ENCODE measurements at regions not wholly inside any gene's neighbourhood (a gene's known extent, or its start where the extent isn't known, plus 50 kb on each side); places are given as distances from the start of the nearest gene placed in this dataset.
"Not testable (repeated sequence)": the region's sequence is repeated elsewhere in the genome, so short reads cannot be mapped to it uniquely, and the experiment has no call there.

DNA sequence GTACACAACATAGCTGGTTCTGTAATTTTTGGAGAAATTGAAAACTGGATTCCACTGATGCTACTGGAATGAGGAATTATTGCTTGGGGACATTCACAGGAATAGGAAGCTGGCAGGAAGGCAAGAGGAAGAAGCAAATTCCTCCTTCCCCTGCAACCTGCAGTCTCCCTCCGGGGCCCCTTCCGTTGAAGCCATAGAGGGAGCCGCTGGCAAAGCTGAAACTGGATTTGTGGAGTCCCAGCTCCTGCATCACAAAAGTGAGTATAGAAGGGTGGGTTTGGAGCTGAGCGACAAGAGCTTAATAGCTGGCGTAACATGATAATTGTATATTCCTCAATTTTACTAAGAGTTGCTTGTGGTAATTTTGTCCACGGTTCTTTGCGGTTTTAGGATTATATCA, 190.8 kb downstream of the ADRA2A start:
- DNase-seq = no peak

DNA sequence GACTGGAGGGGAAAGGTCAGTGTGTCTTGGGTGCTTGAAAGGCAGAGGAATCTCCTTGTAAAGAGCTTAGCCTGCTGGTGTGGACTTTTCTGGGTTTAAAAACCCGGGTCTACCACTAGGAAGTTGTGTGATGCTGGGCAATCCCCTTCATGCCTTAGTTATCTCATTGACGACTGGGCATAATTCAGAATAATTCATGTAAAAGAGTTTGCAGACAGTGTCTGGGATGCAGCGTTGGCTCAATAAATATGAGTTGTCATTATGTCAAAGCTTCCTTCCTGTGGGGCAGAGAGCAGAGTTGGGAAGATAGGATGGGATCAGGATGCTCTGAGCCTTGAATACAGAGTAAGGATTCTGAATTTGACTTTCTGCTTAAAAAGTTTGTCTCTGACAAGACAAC, 196.4 kb downstream of the ADRA2A start:
- no peak for DNase-seq

DNA sequence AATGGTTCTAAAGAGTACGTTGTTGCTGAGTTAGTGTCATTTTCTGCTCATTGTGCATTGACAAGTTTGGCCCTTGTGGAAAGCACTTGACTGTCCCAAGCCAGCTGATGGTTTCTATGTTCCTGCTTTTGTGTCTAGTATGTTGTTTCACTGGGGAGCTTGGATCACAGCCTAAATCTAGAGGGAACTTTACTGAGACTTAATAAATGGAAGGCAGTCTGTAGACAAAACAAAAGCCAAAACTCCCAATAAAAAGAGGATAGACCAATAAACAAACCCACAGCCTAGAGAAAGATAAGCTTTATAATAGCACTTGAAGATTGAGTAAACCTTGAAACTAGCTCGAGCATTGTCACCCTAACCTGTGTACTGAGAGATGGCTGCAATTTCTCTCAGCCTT, 196.8 kb downstream of the ADRA2A start:
- no peak for DNase-seq

DNA sequence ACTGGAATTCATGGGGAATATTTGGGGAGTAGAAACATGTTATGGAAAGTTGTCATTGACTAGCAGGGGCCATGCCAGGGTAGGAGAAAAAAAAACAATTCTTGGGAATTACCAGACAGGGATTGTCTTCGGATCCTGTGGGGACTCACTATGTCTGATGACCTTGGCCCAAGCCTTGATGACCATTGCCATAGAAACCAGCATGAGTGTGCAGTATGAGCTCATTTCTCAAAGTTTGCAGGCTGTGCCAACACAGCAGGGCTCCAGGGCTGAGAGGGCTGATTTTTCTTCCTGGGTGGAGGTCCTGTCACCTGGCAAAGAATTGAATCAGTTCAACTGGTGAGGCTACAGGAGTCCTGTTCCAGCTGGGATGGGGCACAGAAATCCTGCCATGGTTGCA, 198.3 kb downstream of the ADRA2A start:
- no peak for DNase-seq

GRCh38 chr10:111277661-111278060, 200.8 kb downstream of the ADRA2A start:
- no peak for DNase-seq

GRCh38 chr10:111278266-111278665, 201.4 kb downstream of the ADRA2A start:
- no peak for DNase-seq

GRCh38 chr10:111281516-111281915, 204.7 kb downstream of the ADRA2A start:
- DNase-seq = no peak

DNA sequence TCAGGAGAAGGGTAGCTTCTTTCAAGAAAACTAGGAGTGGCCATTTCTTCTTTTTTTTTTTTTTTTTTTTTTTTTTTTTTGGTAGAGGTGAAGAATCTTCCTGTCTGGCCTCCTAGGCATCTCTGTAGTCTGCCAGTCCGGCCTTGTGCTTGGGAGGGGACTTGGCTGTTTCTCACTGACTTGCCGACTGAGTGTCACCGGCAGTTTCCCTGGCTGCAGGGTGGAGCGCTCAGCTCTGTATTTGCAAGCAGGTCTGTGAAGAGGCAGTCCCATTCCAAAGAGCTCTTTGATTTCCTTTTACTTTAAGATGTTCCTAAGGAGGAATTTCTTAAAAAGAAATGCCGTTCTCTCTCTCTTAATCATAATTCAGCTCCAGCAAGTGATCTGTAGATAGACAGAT, 212.6 kb downstream of the ADRA2A start:
- DNase-seq = no peak

DNA sequence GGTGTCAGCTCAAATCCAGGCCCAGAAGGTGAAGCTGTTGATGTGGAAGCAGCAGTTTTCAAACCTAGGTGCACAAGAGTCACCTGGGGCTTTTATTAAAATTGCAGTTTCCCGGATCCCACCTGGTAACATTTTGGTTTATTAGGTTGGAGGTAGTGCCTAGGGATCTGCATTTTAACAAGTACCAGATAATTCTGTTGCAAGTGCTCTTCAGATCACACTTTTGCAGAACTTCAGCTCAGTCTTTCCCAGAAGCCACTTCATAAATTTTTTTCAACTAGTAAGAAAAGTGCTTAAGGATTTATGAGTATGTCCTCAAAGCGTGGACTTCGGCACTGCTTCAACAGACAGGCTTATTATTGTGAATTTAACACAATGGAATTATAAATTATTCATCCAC, 213.8 kb downstream of the ADRA2A start:
- DNase-seq = no peak

DNA sequence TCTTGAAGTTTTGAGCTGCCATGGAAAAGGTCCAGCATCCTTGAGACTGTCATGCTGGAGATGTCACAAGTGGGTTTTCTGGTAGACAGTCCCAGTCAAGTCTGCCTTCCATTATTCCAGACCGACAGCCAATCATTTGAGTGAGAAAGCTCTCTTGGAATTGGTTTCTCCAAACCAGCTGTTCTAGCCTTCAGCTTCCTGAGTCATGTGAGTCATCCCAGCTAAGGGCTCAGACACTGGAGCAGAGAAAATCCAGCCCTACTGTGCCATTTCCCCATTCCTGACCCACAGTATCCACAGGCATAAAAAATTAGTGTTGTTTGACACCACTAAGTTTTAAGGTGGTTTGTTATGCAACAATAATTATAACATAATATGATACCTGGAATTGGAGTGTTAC, 219.0 kb downstream of the ADRA2A start:
- DNase-seq = no peak

- DNase-seq = no peak
Observed at GRCh38 chr10:111297351-111297848, 220.6 kb downstream of the ADRA2A start.

- DNase-seq = no peak
Observed at GRCh38 chr10:111298031-111298430, 221.2 kb downstream of the ADRA2A start.

- DNase-seq = no peak
Observed at GRCh38 chr10:111299037-111299436, 222.2 kb downstream of the ADRA2A start.

GRCh38 chr10:111303887-111304286, 227.1 kb downstream of the ADRA2A start:
- no peak for DNase-seq

DNA sequence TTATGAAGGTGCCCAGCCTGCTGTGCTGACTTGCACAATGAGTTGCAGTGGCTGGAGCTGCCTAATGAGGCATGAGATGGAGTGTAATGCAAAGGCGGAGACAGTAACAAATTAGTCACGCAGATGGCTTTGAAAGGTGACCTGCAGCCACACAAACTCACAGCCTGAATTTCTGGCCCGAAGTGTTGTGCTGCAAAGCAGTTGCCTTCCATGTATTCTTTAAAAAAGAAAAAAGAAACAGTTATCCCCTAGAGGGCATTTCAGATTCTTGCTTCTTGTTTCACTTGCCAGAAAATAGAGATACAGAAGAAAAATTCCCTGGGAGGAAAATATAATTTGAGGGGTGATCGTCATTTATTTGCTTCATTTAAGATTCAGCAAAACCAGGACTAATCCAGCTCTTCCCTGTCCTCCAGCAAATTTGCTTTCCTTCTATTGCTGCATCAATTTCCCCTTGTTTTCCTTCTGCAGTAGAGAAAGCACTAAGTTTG, 239.9 kb downstream of the ADRA2A start:
- DNase-seq = no peak

DNA sequence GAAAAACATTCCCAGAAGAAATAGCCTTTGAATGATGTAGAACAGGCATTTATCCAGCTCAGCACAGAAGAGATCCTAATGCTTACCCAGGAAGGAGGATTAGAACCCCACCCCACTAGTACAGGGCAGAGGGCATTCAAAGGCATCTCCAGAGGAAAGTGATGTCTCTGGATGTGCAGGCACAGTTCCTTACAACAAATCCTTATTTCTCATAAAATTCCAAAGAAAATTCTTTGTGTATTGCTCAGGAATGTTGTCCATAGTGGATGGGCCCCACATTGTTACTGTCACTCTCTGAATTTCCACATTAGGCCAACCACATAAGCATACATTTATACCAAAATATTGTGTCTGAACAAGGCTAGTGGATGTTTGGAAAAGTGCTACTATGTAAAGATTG, 243.0 kb downstream of the ADRA2A start:
- DNase-seq = no peak

GRCh38 chr10:111323389-111323966, 246.6 kb downstream of the ADRA2A start:
- no peak for DNase-seq

DNA sequence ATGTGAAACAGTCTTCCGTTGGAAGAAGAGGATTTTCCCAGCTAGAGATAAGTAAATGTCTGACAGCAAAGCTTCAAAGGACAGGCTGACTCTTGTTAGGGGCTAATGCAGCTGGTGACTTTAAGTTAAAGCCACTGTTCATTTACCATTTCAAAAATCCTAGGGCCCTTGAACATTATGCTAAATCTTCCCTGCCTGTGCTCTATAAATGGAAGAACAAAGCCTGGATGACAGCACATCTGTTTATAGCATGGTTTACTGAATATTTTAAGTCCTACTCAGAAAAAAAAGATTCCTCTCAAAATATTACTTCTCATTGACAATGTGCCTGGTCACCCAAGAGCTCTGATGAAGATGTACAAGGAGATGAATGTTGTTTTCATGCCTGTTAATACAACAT, 255.3 kb downstream of the ADRA2A start:
- DNase-seq = not testable (repeated sequence)

- no peak for DNase-seq
Observed at GRCh38 chr10:111335826-111336225, 259.0 kb downstream of the ADRA2A start.

- DNase-seq = no peak
Observed at GRCh38 chr10:111338035-111338434, 261.2 kb downstream of the ADRA2A start.

GRCh38 chr10:111338805-111339204, 262.0 kb downstream of the ADRA2A start:
- no peak for DNase-seq

DNA sequence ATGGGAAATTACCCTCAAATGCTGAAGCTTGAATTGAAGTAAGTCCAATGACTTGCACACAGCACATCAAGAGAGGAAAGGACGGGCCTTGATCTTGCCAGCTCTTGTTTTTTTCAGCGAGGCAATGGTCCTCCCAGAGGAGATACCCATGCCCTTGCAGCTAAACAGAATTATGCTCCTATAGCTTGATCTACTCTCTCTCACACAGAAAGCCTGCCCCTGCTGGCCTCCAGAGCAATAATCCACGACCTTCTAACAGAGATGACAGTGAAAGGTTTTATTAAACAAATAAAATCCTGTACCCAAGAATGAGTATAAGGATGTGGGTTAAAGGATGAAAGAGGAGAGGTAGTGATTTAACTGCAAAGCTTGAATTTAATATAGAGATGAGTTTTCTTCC, 268.0 kb downstream of the ADRA2A start:
- DNase-seq = no peak

DNA sequence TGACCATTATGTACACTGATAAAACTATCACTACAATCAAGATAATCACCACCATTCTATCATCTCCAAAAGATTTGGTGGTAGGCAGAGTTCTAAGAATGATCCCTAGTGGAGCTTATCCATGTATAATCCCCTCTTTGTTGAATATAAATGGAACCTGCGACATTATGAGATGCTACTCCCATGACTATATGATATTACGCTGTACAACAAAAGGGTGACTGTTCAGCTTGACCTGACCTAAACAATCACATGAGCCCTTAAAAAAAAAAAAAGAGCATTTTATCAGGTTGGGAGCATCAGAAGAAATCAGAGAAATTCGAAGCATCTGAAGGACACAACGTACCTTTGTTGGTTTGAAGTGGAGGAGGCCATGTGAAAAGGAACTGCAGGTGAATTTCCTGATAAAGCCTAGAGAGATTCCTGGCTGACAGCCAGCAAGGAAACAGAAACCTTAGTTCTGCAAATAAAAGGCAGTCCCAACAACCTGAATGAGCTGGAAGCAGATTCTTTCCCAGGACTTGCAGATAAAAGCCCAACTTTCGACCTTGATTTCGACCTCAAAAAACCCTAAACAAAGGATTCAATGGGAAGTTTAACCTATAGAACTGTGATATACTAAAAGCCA, 270.7 kb downstream of the ADRA2A start:
- DNase-seq = no peak

DNA sequence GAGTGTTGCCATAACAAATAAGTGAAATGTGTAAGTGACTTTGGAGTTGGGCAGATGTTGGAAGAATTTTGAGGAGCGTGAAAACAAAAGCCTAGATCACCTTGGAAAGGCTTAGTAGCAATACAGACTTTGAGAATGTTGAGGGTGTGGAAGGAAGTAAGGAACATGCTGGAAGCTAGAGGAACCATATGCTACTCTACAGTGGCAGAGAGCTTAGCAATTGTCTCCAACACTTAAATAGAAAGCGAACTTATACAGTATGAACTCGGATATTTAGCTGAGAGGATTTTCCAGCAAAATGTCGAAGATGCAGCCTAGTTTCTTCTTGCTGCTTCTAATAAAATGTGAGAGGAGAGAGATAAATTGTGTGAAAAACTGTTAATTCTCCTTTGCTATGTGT, 271.2 kb downstream of the ADRA2A start:
- no peak for DNase-seq

DNA sequence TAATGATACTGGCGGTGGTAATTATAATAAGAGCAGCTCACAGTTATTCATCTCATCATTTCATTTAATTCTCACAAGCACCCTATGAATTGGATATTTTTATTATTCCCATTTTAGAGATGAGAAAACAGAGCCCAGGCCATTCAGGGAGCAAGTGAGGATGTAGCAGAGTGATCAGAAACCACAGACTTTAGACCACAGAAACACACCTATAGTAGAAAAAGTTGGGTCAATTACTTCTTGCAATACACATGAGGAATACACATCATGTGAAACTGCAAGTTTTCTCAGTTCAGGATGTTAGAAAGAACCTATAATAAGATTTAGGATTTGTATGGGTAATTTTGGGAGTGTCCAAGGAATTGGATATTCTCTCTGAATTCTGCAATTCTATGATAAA, 278.0 kb downstream of the ADRA2A start:
- no peak for DNase-seq
